ENCODE measurements at regions not wholly inside any gene's neighbourhood (a gene's known extent, or its start where the extent isn't known, plus 50 kb on each side); places are given as distances from the start of the nearest gene placed in this dataset.

DNA sequence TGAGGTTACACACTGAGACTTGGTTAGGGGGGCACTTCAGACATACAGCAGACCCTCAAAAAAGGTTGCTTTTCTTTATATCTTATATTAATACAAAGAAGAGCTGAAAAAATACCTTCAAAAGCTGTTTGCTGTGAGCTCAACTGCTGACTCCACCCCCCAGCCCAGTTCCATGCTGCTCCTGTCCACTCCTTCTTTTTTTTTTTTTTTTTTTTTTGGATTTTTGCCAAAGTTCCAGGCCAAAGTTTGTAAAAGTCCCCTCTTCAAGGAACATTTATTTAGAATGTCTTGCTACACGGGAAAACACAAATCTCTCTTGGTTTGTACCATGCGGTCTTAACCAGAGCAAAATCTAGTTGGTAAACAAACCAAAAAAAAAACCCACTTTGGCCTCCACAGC is 85.3 kb upstream of the AKAP12 start:
- H3K27me3 ChIP-seq (ENCODE audit: control insufficient read depth, insufficient read depth, low read length): no peaks in the 10 kb centered on the region
- H3K36me3 ChIP-seq (ENCODE audit: insufficient read depth, low read length): no peaks in the 10 kb centered on the region
- H3K9me3 ChIP-seq (replicated peaks; ENCODE audit: low read length): no peaks in the 10 kb centered on the region
- H3K4me3 ChIP-seq (ENCODE audit: low read length): no peak overlapping the region
- H3K4me2 ChIP-seq (ENCODE audit: low read length): no peak overlapping the region
- H3K9ac ChIP-seq (ENCODE audit: low read depth, low read length): no peak overlapping the region
- no peaks in the 10 kb centered on the region for H3K4me1 ChIP-seq (ENCODE audit: control insufficient read depth, insufficient read depth, low read length)

DNA sequence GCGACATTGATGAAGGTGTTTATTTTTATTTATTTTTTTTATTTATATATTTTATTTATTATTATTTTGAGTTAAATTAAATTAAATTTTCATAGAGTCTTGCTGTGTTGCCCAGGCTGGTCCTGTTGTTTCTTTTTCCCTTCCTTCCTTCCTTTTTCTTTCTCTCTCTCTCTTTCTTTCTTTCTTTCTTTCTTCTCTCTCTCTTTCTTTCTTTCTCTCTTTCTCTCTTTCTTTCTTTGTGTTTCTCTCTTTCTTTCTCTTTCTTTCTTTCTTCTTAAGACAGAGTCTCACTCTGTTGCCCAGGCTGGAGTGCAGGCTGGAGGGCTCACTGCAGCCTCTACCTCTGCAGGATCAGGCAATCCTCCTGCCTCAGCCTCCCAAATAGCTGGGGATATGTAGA is 84.7 kb upstream of the AKAP12 start:
- Histone ChIP-seq H3K27me3 (ENCODE audit: control insufficient read depth, insufficient read depth, low read length) (no peaks in the 10 kb centered on the region), H3K9ac (ENCODE audit: low read depth, low read length) (no peak overlapping the region), H3K4me1 (ENCODE audit: control insufficient read depth, insufficient read depth, low read length) (no peaks in the 10 kb centered on the region), H3K9me3 (replicated peaks; ENCODE audit: low read length) (no peaks in the 10 kb centered on the region), H3K4me3 (ENCODE audit: low read length) (no peak overlapping the region), H3K36me3 (ENCODE audit: insufficient read depth, low read length) (no peaks in the 10 kb centered on the region), H3K4me2 (ENCODE audit: low read length) (no peak overlapping the region)

GRCh38 chr6:151160929-151161757 is 78.6 kb upstream of the AKAP12 start:
- peak overlapping the region; percentile 62 for H3K4me2 ChIP-seq (ENCODE audit: low read length)
- no peaks in the 10 kb centered on the region for H3K9me3 ChIP-seq (replicated peaks; ENCODE audit: low read length)
- H3K4me1 ChIP-seq (ENCODE audit: control insufficient read depth, insufficient read depth, low read length): peaks cover 7% of the 10 kb centered on the region
- no peak overlapping the region for H3K9ac ChIP-seq (ENCODE audit: low read depth, low read length)
- no peaks in the 10 kb centered on the region for H3K27me3 ChIP-seq (ENCODE audit: control insufficient read depth, insufficient read depth, low read length)
- no peaks in the 10 kb centered on the region for H3K36me3 ChIP-seq (ENCODE audit: insufficient read depth, low read length)
- no peak overlapping the region for H3K4me3 ChIP-seq (ENCODE audit: low read length)

GRCh38 chr6:151164383-151164782 is 75.4 kb upstream of the AKAP12 start:
- no peaks in the 10 kb centered on the region for H3K27me3 ChIP-seq (ENCODE audit: control insufficient read depth, insufficient read depth, low read length)
- H3K9me3 ChIP-seq (replicated peaks; ENCODE audit: low read length): no peaks in the 10 kb centered on the region
- H3K4me2 ChIP-seq (ENCODE audit: low read length): no peak overlapping the region
- no peaks in the 10 kb centered on the region for H3K36me3 ChIP-seq (ENCODE audit: insufficient read depth, low read length)
- H3K4me3 ChIP-seq (ENCODE audit: low read length): no peak overlapping the region
- no peak overlapping the region for H3K9ac ChIP-seq (ENCODE audit: low read depth, low read length)
- peaks cover 7% of the 10 kb centered on the region for H3K4me1 ChIP-seq (ENCODE audit: control insufficient read depth, insufficient read depth, low read length)

DNA sequence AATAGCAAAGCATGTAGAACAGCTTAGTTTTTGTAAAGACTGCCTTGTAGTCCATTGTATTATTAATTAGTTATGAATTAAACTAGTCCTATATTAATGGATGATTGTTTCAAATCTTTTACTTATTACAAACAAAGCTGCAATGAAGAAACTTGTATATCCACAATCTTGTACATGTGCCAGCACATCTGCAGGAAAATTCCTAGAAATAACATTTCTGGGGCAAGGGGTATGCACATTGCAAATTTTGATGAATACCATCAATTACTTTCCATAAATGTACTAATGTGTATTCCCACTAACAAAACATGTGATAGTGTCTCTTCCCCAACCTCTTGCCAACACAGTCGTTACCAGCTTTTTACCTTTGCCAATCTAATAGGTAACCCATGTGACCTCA is 73.6 kb upstream of the AKAP12 start:
- Histone ChIP-seq H3K4me1 (ENCODE audit: control insufficient read depth, insufficient read depth, low read length) (peaks cover under 1% of the 10 kb centered on the region), H3K27me3 (ENCODE audit: control insufficient read depth, insufficient read depth, low read length) (no peaks in the 10 kb centered on the region), H3K9me3 (replicated peaks; ENCODE audit: low read length) (no peaks in the 10 kb centered on the region), H3K4me3 (ENCODE audit: low read length) (no peak overlapping the region), H3K9ac (ENCODE audit: low read depth, low read length) (no peak overlapping the region), H3K36me3 (ENCODE audit: insufficient read depth, low read length) (no peaks in the 10 kb centered on the region), H3K4me2 (ENCODE audit: low read length) (no peak overlapping the region)

GRCh38 chr6:151167034-151167433 is 72.7 kb upstream of the AKAP12 start:
- no peaks in the 10 kb centered on the region for H3K36me3 ChIP-seq (ENCODE audit: insufficient read depth, low read length)
- no peaks in the 10 kb centered on the region for H3K9me3 ChIP-seq (replicated peaks; ENCODE audit: low read length)
- H3K4me2 ChIP-seq (ENCODE audit: low read length): no peak overlapping the region
- H3K4me3 ChIP-seq (ENCODE audit: low read length): no peak overlapping the region
- no peaks in the 10 kb centered on the region for H3K27me3 ChIP-seq (ENCODE audit: control insufficient read depth, insufficient read depth, low read length)
- H3K4me1 ChIP-seq (ENCODE audit: control insufficient read depth, insufficient read depth, low read length): no peaks in the 10 kb centered on the region
- H3K9ac ChIP-seq (ENCODE audit: low read depth, low read length): no peak overlapping the region

DNA sequence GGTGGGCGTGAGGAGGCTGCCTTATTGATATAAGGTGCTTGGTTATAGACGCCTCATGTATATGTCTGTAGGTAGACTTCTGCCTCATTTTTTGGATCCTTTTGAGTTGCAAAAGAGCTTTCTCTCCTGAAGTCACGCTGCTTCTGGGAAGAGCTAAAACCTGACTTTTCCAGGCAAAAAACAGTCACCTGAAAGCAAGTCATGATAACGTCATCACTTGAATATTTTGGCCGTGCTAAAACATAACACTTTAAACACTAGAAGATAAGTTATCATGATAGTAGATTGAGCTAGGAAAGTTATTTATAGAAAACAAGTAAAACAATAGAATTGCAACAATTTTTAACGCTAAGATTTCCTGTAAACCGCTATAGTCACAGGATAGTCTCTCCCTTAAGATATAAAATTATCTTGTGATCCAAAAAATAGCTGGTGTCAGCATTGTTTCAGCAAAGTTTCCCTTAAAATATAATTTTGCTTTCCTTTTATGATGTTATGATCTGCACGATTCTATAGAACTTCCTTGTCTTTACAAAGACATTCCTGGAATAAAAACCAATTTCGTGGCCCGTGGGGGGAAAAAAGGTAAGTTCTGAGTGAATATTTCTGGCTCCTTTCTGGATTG is 69.0 kb upstream of the AKAP12 start:
- Histone ChIP-seq H3K36me3 (ENCODE audit: insufficient read depth, low read length) (no peaks in the 10 kb centered on the region), H3K27me3 (ENCODE audit: control insufficient read depth, insufficient read depth, low read length) (no peaks in the 10 kb centered on the region)

DNA sequence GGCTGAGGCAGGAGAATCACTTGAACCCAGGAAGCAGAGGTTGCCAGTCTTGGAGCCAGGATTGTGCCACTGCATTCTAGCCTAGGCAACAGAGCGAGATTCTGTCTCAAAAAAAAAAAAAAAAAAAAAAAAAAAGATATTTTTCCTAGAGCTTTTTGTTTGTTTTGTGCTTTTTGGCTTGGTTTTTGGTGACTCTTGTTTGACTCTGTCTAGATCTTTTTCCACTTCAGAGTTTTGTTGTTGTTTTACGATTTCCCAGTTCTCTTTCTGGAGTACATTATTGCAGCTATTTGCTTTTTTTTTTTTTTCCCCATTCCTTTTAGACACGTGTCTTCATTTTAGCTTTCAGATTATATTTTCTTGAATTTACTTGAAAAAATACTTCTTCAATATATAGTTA is 67.0 kb upstream of the AKAP12 start:
- H3K4me1 ChIP-seq (ENCODE audit: control insufficient read depth, insufficient read depth, low read length): no peaks in the 10 kb centered on the region

More for the DNA sequence above, 69.0 kb upstream of the AKAP12 start:
- Histone ChIP-seq H3K4me2 (ENCODE audit: low read length) (no peak overlapping the region), H3K4me3 (ENCODE audit: low read length) (no peak overlapping the region), H3K9ac (ENCODE audit: low read depth, low read length) (no peak overlapping the region), H3K4me1 (ENCODE audit: control insufficient read depth, insufficient read depth, low read length) (no peaks in the 10 kb centered on the region), H3K9me3 (replicated peaks; ENCODE audit: low read length) (no peaks in the 10 kb centered on the region)

DNA sequence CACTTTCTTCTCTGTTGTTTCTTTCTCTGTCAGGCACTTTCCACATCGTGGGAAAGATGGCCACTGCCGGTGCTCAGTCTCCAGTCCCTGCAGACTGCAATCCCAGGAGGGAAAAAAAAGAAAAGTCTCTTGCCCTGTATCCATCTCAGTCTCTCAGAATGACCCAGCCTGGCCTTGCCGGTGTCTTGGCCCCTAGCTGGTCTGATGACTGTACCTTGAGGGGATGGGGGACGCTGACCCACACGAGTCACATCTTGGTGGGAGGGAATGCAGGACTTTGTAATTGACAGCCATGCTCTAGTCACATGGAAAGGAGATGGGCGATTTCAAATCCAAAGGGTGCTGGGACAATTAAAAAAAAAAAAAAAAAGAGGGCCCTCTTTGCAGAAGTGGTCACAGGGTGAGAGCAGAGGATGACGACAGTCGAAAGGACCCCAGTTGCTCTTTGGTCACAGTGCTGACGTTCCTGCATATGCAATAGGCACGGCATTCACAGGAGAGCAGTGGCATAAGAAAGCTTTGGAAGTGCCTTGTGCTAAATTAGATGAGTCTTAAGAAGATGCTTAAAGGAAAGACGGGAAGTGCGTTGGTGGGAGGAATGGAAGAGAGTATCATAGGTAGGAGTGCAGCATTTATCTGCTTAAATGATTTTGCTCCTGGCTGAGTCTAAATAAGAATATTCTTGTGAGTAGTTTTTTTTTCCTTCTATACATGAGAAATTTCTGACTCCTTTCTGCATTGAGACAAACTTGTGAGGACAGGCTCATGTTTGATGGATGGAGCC is 63.9 kb upstream of the AKAP12 start:
- H3K9ac ChIP-seq (ENCODE audit: low read depth, low read length): no peak overlapping the region
- no peak overlapping the region for H3K4me3 ChIP-seq (ENCODE audit: low read length)
- H3K4me1 ChIP-seq (ENCODE audit: control insufficient read depth, insufficient read depth, low read length): no peaks in the 10 kb centered on the region
- no peaks in the 10 kb centered on the region for H3K9me3 ChIP-seq (replicated peaks; ENCODE audit: low read length)
- H3K36me3 ChIP-seq (ENCODE audit: insufficient read depth, low read length): no peaks in the 10 kb centered on the region
- no peak overlapping the region for H3K4me2 ChIP-seq (ENCODE audit: low read length)
- H3K27me3 ChIP-seq (ENCODE audit: control insufficient read depth, insufficient read depth, low read length): no peaks in the 10 kb centered on the region

More for the DNA sequence above, 67.0 kb upstream of the AKAP12 start:
- H3K9ac ChIP-seq (ENCODE audit: low read depth, low read length): no peak overlapping the region
- H3K9me3 ChIP-seq (replicated peaks; ENCODE audit: low read length): no peaks in the 10 kb centered on the region
- no peaks in the 10 kb centered on the region for H3K36me3 ChIP-seq (ENCODE audit: insufficient read depth, low read length)
- no peak overlapping the region for H3K4me2 ChIP-seq (ENCODE audit: low read length)
- H3K27me3 ChIP-seq (ENCODE audit: control insufficient read depth, insufficient read depth, low read length): no peaks in the 10 kb centered on the region
- no peak overlapping the region for H3K4me3 ChIP-seq (ENCODE audit: low read length)

DNA sequence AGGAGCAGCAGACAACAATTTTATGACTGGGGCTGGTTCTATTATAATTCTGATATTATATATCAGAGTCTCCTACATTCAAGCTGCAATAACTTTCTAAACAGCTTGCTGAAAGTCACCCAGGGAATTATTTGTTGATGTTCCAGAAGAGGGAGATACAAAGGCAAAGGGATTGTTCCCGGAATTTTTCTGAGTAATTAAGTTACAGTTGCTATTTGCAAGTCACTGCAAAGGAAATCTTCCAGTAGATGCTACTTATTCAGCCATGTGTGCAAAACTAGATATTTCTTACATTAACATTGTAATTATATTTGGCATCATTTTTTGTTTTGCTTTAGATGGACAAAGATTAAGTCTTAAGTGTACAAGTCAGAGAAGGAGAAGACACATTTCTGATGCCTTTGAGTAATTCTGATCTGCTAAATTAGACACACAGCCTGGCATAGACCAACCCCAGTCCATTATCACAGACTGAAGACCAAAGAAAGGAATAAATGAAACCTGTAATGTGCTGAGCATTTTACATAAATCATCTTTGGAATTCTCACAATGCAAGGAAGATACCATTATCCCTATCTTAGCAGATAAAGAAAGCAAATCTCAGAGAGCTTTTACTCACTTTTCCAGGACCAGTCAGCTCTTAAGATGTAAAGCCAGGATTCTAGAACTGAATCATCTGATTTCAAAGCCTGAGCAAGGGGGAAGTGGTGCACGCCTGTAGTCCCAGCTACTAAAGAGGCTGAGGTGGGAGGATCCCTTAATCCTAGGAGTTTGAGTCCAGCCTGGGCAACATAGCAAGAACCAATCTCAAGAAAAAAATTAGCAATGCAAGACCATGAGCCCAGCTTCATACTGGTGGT is 62.6 kb upstream of the AKAP12 start:
- H3K9ac ChIP-seq (ENCODE audit: low read depth, low read length): no peak overlapping the region
- H3K9me3 ChIP-seq (replicated peaks; ENCODE audit: low read length): no peaks in the 10 kb centered on the region
- no peaks in the 10 kb centered on the region for H3K27me3 ChIP-seq (ENCODE audit: control insufficient read depth, insufficient read depth, low read length)
- H3K4me1 ChIP-seq (ENCODE audit: control insufficient read depth, insufficient read depth, low read length): no peaks in the 10 kb centered on the region
- H3K36me3 ChIP-seq (ENCODE audit: insufficient read depth, low read length): no peaks in the 10 kb centered on the region
- H3K4me2 ChIP-seq (ENCODE audit: low read length): no peak overlapping the region
- H3K4me3 ChIP-seq (ENCODE audit: low read length): no peak overlapping the region

DNA sequence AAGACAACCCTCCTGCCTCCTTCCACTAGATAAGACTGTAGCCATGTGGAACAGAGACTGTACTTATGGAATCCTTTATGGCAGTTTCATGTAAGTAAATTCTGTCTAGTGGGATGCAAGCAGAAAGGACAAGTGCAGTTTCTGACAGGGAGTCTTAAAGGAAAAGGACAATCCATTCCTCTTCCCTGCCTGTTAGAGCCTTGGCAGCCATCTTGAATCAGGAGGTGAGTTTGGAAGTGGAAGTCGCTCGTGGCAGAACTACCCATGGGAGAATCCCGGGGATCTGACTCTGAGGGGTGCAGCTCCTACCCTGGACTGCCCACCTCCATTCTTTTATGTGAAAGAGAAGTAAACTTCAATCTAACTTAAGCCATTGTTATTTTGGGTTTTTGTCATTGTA is 61.4 kb upstream of the AKAP12 start:
- Histone ChIP-seq H3K9me3 (replicated peaks; ENCODE audit: low read length) (no peaks in the 10 kb centered on the region), H3K4me3 (ENCODE audit: low read length) (no peak overlapping the region), H3K36me3 (ENCODE audit: insufficient read depth, low read length) (no peaks in the 10 kb centered on the region), H3K4me1 (ENCODE audit: control insufficient read depth, insufficient read depth, low read length) (no peaks in the 10 kb centered on the region), H3K9ac (ENCODE audit: low read depth, low read length) (no peak overlapping the region), H3K4me2 (ENCODE audit: low read length) (no peak overlapping the region), H3K27me3 (ENCODE audit: control insufficient read depth, insufficient read depth, low read length) (no peaks in the 10 kb centered on the region)
